Astrocyte of the spinal cord (primary cell): ENCODE measurements at regions not wholly inside any gene's neighbourhood (a gene's known extent, or its start where the extent isn't known, plus 50 kb on each side); places are given as distances from the start of the nearest gene placed in this dataset.

Experiments
- DNase-seq: peaks from one replicate; pipeline ENCODE4 v3.0.0; 2011; ENCODE audit warnings: low read depth, low spot score
- H3K4me3 ChIP-seq: 2 replicates; pipeline ENCODE4 v1.5.1; 2011; ENCODE audit warnings: low read depth, mild to moderate bottlenecking, low read length, moderate library complexity
- CTCF ChIP-seq: IDR thresholded peaks from 2 replicates; pipeline ENCODE4 v1.5.1; 2012; ENCODE audit warnings: low read depth, mild to moderate bottlenecking, low read length, inconsistent platforms
- in situ Hi-C: cut with HindIII; loops from 2 replicates; pipeline ENCODE4 v1.10.0; 2017; ENCODE audit warnings: low sequenced_read_pairs

DNA sequence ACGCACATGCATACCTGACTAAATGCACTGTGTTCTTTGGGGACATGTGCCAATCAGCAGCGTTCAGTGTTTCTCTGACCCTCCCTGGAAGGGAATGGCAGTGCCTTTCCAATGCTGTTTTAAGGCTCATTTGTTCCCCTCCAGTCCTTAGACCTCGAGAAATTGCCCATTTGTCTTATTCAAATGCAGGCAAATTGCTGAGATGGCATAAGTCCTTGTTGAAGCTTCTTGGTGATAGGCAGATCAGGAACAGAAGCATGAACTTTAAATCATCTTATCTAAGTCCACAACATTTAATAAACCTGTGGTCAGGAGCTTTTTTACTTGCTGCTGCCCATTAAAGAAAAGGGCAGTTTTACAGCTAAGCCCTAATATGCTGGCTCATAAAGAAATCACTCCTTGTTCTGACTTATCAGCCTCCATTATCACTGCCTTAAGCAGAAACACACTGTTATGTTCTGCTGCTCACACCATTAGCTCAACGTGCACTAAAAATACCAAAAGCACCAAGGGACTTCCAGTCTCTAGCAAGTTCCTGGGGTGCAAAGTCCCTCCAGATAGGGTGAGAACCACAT, 112.9 kb upstream of the LRFN2 start:
- in situ Hi-C loops: no loop called here
- DNase-seq: no peak
- H3K4me3 ChIP-seq: no peak overlapping the region
- TF ChIP-seq CTCF: no peak

- in situ Hi-C loops: no loop called here
- no peak for TF ChIP-seq CTCF
- DNase-seq: no peak
- no peak overlapping the region for H3K4me3 ChIP-seq
These were observed 108.7 kb upstream of the LRFN2 start for GRCh38 chr6:40695750-40696415.

DNA sequence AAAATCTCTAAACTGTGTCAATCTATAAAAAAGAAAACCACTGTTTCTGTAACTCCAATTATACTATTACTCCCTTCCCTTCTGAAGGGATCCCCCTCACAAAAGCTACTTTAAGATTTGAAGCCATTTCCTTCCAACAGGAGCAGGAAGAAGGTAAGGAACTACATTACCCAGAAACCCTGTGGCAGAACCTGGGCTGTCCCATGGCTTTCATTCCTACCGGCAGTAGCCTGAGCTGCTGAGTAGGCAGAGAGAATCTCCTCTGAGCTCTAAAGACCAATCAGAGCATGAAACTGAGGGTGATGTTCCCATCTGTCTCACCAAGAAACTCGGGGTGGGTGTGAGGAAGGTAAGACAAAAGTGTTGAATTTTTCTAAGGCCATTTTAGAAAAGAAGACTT, 108.0 kb upstream of the LRFN2 start:
- DNase-seq: no peak
- in situ Hi-C loops: no loop called here
- H3K4me3 ChIP-seq: no peak overlapping the region
- no peak for TF ChIP-seq CTCF

GRCh38 chr6:40693768-40694167, 106.6 kb upstream of the LRFN2 start:
- TF ChIP-seq CTCF: no peak
- in situ Hi-C loops: no loop called here
- no peak overlapping the region for H3K4me3 ChIP-seq
- no peak for DNase-seq

DNA sequence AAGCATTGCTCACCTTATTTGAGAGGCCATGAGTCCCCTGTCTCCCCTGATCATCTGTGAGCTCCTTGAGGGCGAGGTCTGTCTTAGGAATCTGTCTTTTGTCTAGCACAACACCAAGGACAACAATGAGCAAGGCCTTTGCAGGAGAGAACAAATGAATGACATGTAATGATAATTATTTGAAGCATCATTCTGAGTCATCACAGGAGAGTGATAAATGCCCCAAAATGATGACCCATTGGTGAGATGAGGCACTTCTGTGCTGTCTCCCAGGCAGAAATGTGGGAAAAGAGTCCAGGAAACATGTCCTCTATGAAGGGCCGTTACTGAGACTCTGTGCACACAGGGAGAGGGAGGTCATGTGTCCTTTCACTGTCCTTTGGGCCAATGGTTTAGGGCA, 105.2 kb upstream of the LRFN2 start:
- no peak for TF ChIP-seq CTCF
- H3K4me3 ChIP-seq: no peak overlapping the region
- DNase-seq: no peak
- in situ Hi-C loops: no loop called here

DNA sequence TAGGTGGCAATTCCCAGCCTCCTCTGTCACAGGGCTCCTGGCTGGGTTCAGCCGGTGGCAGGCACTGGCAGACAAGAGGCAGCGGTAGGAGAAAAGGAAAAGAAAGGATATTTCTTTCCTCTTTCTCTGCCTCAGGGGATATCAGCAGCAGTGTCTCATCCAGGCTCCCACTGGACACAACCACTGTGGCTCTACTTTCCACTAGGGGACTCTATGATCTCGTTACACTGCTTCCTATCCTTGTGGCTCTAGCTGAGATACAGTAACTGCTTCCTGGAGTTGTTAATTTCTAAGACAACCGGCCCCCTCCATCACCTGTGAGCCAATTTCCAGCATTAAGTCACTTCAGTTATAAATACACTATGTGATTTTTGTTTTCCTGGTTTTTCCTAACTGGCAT, 102.0 kb upstream of the LRFN2 start:
- DNase-seq: no peak
- in situ Hi-C loops: no loop called here
- no peak for TF ChIP-seq CTCF
- H3K4me3 ChIP-seq: no peak overlapping the region
